Esophagus muscularis mucosa (tissue), 4 donors: ENCODE measurements at regions not wholly inside any gene's neighbourhood (a gene's known extent, or its start where the extent isn't known, plus 50 kb on each side); places are given as distances from the start of the nearest gene placed in this dataset.

ENCODE experiments used
- DNase-seq: peaks from one replicate; pipeline ENCODE4 v3.0.0-alpha.2; 2017; ENCODE audit errors: extremely low spot score
- H3K27ac ChIP-seq, 4 donors: fragments of 200-600 bp; sonication (generic); replicated peaks in 1 of 4; 1 replicate in 3 of 4; 2 replicates in 1 of 4; pipeline ENCODE4 v1.5.1; 2016 to 2019; ENCODE audit warnings: mild to moderate bottlenecking in 1 of 4
- H3K27me3 ChIP-seq, 4 donors: fragments of 200-600 bp; sonication (generic); one replicate each; pipeline versions ENCODE4 v1.5.1 to v1.6.0; 2016 to 2019
- H3K36me3 ChIP-seq, 4 donors: fragments of 200-600 bp; sonication (generic); one replicate each; pipeline ENCODE4 v1.5.1; 2016 to 2019
- H3K4me1 ChIP-seq, 4 donors: fragments of 200-600 bp; sonication (generic); one replicate each; pipeline ENCODE4 v1.5.1; 2016 to 2019
- H3K4me3 ChIP-seq, 4 donors: fragments of 200-600 bp; sonication (generic); 1 replicate in 2 of 4; 2 replicates in 2 of 4; pipeline ENCODE4 v1.5.1; 2016 to 2019; ENCODE audit warnings: mild to moderate bottlenecking in 4 of 4, moderate library complexity in 1 of 4
- H3K9me3 ChIP-seq, 4 donors: fragments of 200-600 bp; sonication (generic); 1 replicate in 3 of 4; 2 replicates in 1 of 4; pipeline ENCODE4 v1.5.1; 2016 to 2019
- CTCF ChIP-seq, 3 experiments: fragments of 200-600 bp in 2 of 3; fragments of 450-650 bp in 1 of 3; sonication (generic) in 2 of 3; IDR thresholded peaks; one replicate each; pipeline ENCODE4 v1.5.1; 2017 to 2019; ENCODE audit warnings: antibody characterized with exemption in 3 of 3, mild to moderate bottlenecking in 2 of 3, moderate library complexity in 1 of 3
- EP300 ChIP-seq: sonication (generic); formaldehyde crosslinking; IDR thresholded peaks from one replicate; pipeline ENCODE4 v1.6.1; 2017; ENCODE audit warnings: antibody characterized with exemption
- POLR2A ChIP-seq: fragments of 450-650 bp; IDR thresholded peaks from one replicate; pipeline ENCODE4 v1.6.1; 2017; ENCODE audit warnings: antibody characterized with exemption, moderate library complexity, mild to moderate bottlenecking, low read depth
- POLR2AphosphoS5 ChIP-seq, 2 donors: sonication (generic); formaldehyde crosslinking; IDR thresholded peaks; one replicate each; pipeline ENCODE4 v1.6.1; 2017; ENCODE audit warnings: antibody characterized with exemption in 2 of 2
- WGBS: methylation state at CpG from one replicate; pipeline ENCODE4 v1.1.5; 2018; 5-methylcytosine and 5-hydroxymethylcytosine counted together
- intact Hi-C: fragments of 100-400 bp; cut with DNase I; formaldehyde crosslinking; loops from one replicate; pipeline ENCODE4 v1.15.1; 2023

GRCh38 chr1:239947801-239948200 is 143.9 kb upstream of the FMN2 start:
- intact Hi-C loops, result no loop called here
- Histone ChIP-seq H3K27me3 (no peaks in the 10 kb centered on the region), H3K36me3 (no peaks in the 10 kb centered on the region), H3K4me1 (no peaks in the 10 kb centered on the region), H3K27ac (no peak overlapping the region), H3K4me3 (no peak overlapping the region), H3K9me3 (no peaks in the 10 kb centered on the region)
- 91% methylated on average over 2 of the region's 2 CpGs for WGBS
- DNase-seq, result no peak
- TF ChIP-seq EP300 (no peak), POLR2A (no peak), POLR2AphosphoS5 (IDR thresholded peaks at IDR 0.05) (no peak), CTCF (IDR thresholded peaks at IDR 0.05) (no peak)

DNA sequence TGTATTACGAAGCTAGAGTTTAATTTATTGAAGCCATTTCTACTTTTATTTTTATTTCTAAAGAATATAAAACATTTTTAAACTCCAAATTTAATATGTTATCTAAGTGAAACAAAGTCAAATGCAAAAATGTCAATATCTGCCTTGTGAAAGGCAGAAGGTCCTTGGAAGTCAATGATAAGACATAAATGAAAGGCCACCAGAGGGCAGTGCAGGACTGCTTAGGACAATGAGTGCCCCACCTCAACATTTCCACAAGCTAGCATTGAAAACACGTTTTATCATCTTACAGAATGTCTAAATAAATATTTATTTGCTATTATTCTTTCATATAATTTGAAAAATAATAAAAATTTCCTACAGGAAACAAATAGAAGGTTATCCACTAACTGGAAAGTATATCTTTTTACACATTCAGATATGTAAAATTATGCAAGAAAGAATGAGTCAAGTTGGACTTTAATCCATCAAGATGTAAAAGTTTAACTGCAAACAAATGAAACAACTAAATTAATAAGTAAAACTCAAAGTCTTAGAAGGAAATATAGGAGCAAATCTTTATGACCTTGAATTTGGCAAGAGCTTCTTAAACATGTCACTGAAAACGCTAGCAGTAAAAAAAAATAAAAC is 140.1 kb upstream of the FMN2 start:
- H3K4me3 ChIP-seq, result no peak overlapping the region
- no peak overlapping the region for H3K27ac ChIP-seq
- peaks cover 0 to 17% (median 0%) of the 10 kb centered on the region in 4 donors for H3K27me3 ChIP-seq
- no peaks in the 10 kb centered on the region for H3K36me3 ChIP-seq
- H3K4me1 ChIP-seq, result no peaks in the 10 kb centered on the region
- DNase-seq, result no peak
- TF ChIP-seq EP300, result no peak
- peak; percentile 65 to 78 (median 76) for TF ChIP-seq CTCF (IDR thresholded peaks at IDR 0.05)
- 35% methylated on average over 3 of the region's 3 CpGs for WGBS
- no peaks in the 10 kb centered on the region for H3K9me3 ChIP-seq
- intact Hi-C loops, result no loop called here

DNA sequence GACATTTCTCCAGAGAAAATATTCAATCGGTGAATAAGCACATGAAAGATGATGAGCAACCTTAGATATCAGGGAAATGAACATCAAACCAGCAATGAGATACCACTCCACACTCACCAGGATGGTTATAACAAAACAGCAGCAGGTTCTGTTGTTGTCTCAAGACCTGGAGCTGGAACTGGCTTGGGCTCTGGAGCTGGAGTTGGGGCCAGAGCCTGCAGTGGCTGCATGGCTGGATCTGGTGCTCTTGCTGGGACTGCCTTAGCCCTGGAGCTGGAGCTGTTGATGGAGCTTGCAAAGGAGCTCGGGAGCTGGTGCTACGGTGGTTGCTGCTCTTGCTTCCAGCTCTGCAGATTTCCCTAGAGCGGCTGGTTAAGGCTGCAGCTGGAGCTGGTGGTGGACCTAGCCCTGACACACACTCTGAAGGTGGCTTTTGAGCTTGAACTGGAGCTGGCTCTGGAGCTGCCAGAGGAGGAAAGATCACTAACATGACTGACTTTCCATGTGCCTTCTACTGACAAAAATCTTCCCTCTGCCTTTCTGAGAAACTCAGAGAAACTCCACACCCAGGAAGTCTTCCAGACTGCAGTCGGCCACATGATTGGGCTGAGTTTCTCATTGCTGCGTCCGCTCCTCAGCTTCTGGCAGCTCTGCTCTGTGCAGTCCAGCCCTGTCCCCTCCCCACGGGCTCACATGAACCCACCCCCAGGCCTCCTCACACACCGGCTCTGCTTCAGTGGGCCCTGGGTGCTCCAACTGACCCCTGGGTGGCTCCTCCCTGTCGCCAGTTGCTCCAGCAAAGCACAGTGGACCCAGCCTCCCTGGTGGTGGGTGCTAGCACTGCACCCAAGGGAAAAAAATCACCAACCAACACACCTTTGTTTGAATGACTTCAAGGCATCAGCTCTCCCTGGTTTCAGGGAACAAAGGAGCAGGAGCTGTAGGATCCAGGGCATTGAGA is 139.1 kb upstream of the FMN2 start:
- Histone ChIP-seq H3K4me1 (no peaks in the 10 kb centered on the region), H3K36me3 (no peaks in the 10 kb centered on the region), H3K9me3 (no peaks in the 10 kb centered on the region), H3K4me3 (no peak overlapping the region), H3K27ac (no peak overlapping the region), H3K27me3 (peaks cover 0 to 20% (median 0%) of the 10 kb centered on the region in 4 donors)
- no peak for TF ChIP-seq POLR2A
- peak in 1 of 3 experiments; percentile 35 for TF ChIP-seq CTCF (IDR thresholded peaks at IDR 0.05)
- no peak for TF ChIP-seq POLR2AphosphoS5 (IDR thresholded peaks at IDR 0.05)
- intact Hi-C loops, result no loop called here
- DNase-seq, result no peak
- WGBS, result 82% methylated on average over 6 of the region's 10 CpGs

DNA sequence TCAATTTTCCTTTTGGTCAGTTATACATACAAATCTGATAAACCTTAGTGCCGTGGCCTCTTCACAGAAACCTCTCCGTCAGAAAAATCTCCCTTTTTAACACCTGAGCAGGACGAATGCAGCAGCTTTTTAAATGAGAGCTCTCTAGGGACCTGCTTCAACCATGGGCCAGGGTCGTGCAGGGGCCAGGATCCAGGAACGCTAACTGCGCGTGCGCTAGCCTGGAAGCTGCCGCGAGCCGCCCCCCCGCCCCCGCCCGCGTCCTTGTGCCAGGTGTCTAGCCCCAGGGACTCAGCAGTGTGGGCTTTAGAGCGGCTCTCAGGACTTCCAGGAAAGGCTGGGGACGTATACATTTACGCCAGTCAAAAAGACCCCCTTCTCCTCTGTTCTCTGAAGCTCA is 136.8 kb upstream of the FMN2 start:
- intact Hi-C loops, result no loop called here

More for the DNA sequence above, 136.8 kb upstream of the FMN2 start:
- H3K27me3 ChIP-seq, result peaks cover 0 to 25% (median 0%) of the 10 kb centered on the region in 4 donors
- H3K4me3 ChIP-seq, result no peak overlapping the region
- WGBS, result 85% methylated on average over 11 of the region's 18 CpGs
- TF ChIP-seq EP300 (no peak), POLR2AphosphoS5 (IDR thresholded peaks at IDR 0.05) (no peak), CTCF (IDR thresholded peaks at IDR 0.05) (no peak), POLR2A (no peak)
- no peaks in the 10 kb centered on the region for H3K4me1 ChIP-seq
- no peak for DNase-seq
- H3K36me3 ChIP-seq, result no peaks in the 10 kb centered on the region
- H3K9me3 ChIP-seq, result no peaks in the 10 kb centered on the region
- H3K27ac ChIP-seq, result no peak overlapping the region
